Cardiac muscle cell (in vitro differentiated cells and primary cell): ENCODE measurements at regions not wholly inside any gene's neighbourhood (a gene's known extent, or its start where the extent isn't known, plus 50 kb on each side); places are given as distances from the start of the nearest gene placed in this dataset.

Experiments used
- DNase-seq, 2 donors: peaks; one replicate each; pipeline versions ENCODE4 v3.0.0 to v3.0.0-alpha.2; 2010 to 2017; ENCODE audit warnings: low read depth in 1 of 2, low spot score in 1 of 2
- H3K27ac ChIP-seq: fragments of 200-600 bp; sonication (generic); 2 replicates; pipeline ENCODE4 v1.5.1; 2016
- H3K27me3 ChIP-seq: fragments of 200-600 bp; sonication (generic); 2 replicates; pipeline ENCODE4 v1.6.0; 2016; ENCODE audit warnings: control low read depth
- H3K36me3 ChIP-seq: fragments of 200-600 bp; sonication (generic); 2 replicates; pipeline ENCODE4 v1.5.1; 2016; ENCODE audit warnings: control low read depth
- H3K4me1 ChIP-seq: fragments of 200-600 bp; sonication (generic); 2 replicates; pipeline ENCODE4 v1.8.1; 2017; ENCODE audit warnings: low read depth, mild to moderate bottlenecking, mixed run types
- H3K4me3 ChIP-seq: fragments of 200-600 bp; sonication (generic); 2 replicates; pipeline ENCODE4 v1.5.1; 2016; ENCODE audit warnings: mild to moderate bottlenecking
- H3K9me3 ChIP-seq: fragments of 200-600 bp; sonication (generic); 2 replicates; pipeline ENCODE4 v1.5.1; 2017; ENCODE audit warnings: low read depth, mild to moderate bottlenecking, control low read depth
- CTCF ChIP-seq: IDR thresholded peaks from 2 replicates; pipeline ENCODE4 v1.5.1; 2012; ENCODE audit warnings: low read depth, mild to moderate bottlenecking, low read length

GRCh38 chr1:30472526-30472925, 250.9 kb downstream of the MATN1 start:
- no peak for DNase-seq
- TF ChIP-seq CTCF = no peak
- no peak overlapping the region for H3K27ac ChIP-seq
- no peaks in the 10 kb centered on the region for H3K27me3 ChIP-seq
- H3K4me1 ChIP-seq = no peaks in the 10 kb centered on the region
- no peaks in the 10 kb centered on the region for H3K36me3 ChIP-seq
- H3K4me3 ChIP-seq = no peak overlapping the region
- H3K9me3 ChIP-seq = no peaks in the 10 kb centered on the region

GRCh38 chr1:30472009-30472408, 251.4 kb downstream of the MATN1 start:
- no peak overlapping the region for H3K27ac ChIP-seq
- no peaks in the 10 kb centered on the region for H3K9me3 ChIP-seq
- no peak for TF ChIP-seq CTCF
- no peak for DNase-seq
- H3K4me3 ChIP-seq = no peak overlapping the region
- no peaks in the 10 kb centered on the region for H3K4me1 ChIP-seq
- no peaks in the 10 kb centered on the region for H3K36me3 ChIP-seq
- no peaks in the 10 kb centered on the region for H3K27me3 ChIP-seq

- H3K4me3 ChIP-seq = no peak overlapping the region
- no peaks in the 10 kb centered on the region for H3K36me3 ChIP-seq
- H3K4me1 ChIP-seq = no peaks in the 10 kb centered on the region
- DNase-seq = no peak
- H3K9me3 ChIP-seq = no peaks in the 10 kb centered on the region
- H3K27ac ChIP-seq = no peak overlapping the region
- TF ChIP-seq CTCF = no peak
- no peaks in the 10 kb centered on the region for H3K27me3 ChIP-seq
Observed at GRCh38 chr1:30471307-30471706, 252.1 kb downstream of the MATN1 start.

GRCh38 chr1:30469426-30469825, 254.0 kb downstream of the MATN1 start:
- H3K27me3 ChIP-seq = no peaks in the 10 kb centered on the region
- H3K27ac ChIP-seq = no peak overlapping the region
- H3K4me1 ChIP-seq = no peaks in the 10 kb centered on the region
- no peaks in the 10 kb centered on the region for H3K9me3 ChIP-seq
- no peak for TF ChIP-seq CTCF
- H3K36me3 ChIP-seq = no peaks in the 10 kb centered on the region
- DNase-seq = no peak
- no peak overlapping the region for H3K4me3 ChIP-seq

GRCh38 chr1:30467101-30467500, 256.3 kb downstream of the MATN1 start:
- no peak for DNase-seq
- Histone ChIP-seq H3K4me1 (no peaks in the 10 kb centered on the region), H3K9me3 (no peaks in the 10 kb centered on the region), H3K27ac (no peak overlapping the region), H3K27me3 (no peaks in the 10 kb centered on the region), H3K36me3 (no peaks in the 10 kb centered on the region), H3K4me3 (no peak overlapping the region)
- TF ChIP-seq CTCF = no peak

GRCh38 chr1:30466610-30467009, 256.8 kb downstream of the MATN1 start:
- Histone ChIP-seq H3K4me3 (no peak overlapping the region), H3K9me3 (no peaks in the 10 kb centered on the region), H3K36me3 (no peaks in the 10 kb centered on the region), H3K27me3 (no peaks in the 10 kb centered on the region), H3K27ac (no peak overlapping the region), H3K4me1 (no peaks in the 10 kb centered on the region)
- no peak for TF ChIP-seq CTCF
- DNase-seq = no peak
